ENCODE measurements at regions not wholly inside any gene's neighbourhood (a gene's known extent, or its start where the extent isn't known, plus 50 kb on each side); places are given as distances from the start of the nearest gene placed in this dataset.
"Not testable (repeated sequence)": the region's sequence is repeated elsewhere in the genome, so short reads cannot be mapped to it uniquely, and the experiment has no call there.

DNA sequence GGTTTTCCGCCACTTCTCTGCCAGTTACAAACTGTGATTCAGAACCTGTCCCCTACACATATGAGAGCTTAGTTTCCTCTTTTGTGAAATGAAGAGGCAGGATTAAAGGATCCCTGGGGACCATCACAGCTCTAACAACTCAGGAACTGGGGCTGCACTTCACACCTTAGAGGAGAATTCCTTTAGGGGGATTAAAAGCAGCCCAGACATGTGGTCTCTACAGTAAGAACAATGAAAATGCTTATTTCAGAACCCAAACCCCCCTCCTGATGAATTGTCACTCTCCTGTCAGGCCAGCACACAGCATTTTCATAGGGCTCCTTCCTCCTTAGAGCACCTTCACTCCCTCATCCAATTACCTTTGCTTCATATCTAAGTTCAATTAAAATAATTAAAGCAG lies 101.5 kb upstream of the NEDD4L start:
- DNase-seq = no peak
- Mint-ChIP-seq H3K4me3 (ENCODE audit: unreplicated experiment) (no peak overlapping the region), H3K9me3 (ENCODE audit: unreplicated experiment) (no peaks in the 10 kb centered on the region), H3K36me3 (ENCODE audit: insufficient read depth, unreplicated experiment) (no peaks in the 10 kb centered on the region), H3K27me3 (ENCODE audit: insufficient read depth, unreplicated experiment) (no peaks in the 10 kb centered on the region), H3K4me1 (ENCODE audit: low read depth, unreplicated experiment) (no peaks in the 10 kb centered on the region), H3K27ac (ENCODE audit: unreplicated experiment) (no peak overlapping the region)
- TF ChIP-seq, protein P1, sequence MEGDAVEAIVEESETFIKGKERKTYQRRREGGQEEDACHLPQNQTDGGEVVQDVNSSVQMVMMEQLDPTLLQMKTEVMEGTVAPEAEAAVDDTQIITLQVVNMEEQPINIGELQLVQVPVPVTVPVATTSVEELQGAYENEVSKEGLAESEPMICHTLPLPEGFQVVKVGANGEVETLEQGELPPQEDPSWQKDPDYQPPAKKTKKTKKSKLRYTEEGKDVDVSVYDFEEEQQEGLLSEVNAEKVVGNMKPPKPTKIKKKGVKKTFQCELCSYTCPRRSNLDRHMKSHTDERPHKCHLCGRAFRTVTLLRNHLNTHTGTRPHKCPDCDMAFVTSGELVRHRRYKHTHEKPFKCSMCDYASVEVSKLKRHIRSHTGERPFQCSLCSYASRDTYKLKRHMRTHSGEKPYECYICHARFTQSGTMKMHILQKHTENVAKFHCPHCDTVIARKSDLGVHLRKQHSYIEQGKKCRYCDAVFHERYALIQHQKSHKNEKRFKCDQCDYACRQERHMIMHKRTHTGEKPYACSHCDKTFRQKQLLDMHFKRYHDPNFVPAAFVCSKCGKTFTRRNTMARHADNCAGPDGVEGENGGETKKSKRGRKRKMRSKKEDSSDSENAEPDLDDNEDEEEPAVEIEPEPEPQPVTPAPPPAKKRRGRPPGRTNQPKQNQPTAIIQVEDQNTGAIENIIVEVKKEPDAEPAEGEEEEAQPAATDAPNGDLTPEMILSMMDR (IDR thresholded peaks at IDR 0.05; ENCODE audit: insufficient read depth in 1 of 2, low read depth in 1 of 2, low read length in 1 of 2, severe bottlenecking in 1 of 2, unreplicated experiment in 1 of 2) = no peak
- intact Hi-C loops (cut with micrococcal nuclease; ENCODE audit: unreplicated experiment) = no loop called here
- Histone ChIP-seq H3K4me1 (no peaks in the 10 kb centered on the region), H3K27me3 (replicated peaks; ENCODE audit: control insufficient read depth, insufficient read depth, low read length) (no peaks in the 10 kb centered on the region), H3K4me3 (ENCODE audit: low read depth, low read length) (no peak overlapping the region), H3K36me3 (ENCODE audit: control insufficient read depth, insufficient read depth, low read length) (no peaks in the 10 kb centered on the region), H3K9me3 (no peaks in the 10 kb centered on the region)
- ChIA-PET CTCF (no interaction called here), POLR2A (no interaction called here)
- no TSS peak for BruUV-seq (replicated peaks)

DNA sequence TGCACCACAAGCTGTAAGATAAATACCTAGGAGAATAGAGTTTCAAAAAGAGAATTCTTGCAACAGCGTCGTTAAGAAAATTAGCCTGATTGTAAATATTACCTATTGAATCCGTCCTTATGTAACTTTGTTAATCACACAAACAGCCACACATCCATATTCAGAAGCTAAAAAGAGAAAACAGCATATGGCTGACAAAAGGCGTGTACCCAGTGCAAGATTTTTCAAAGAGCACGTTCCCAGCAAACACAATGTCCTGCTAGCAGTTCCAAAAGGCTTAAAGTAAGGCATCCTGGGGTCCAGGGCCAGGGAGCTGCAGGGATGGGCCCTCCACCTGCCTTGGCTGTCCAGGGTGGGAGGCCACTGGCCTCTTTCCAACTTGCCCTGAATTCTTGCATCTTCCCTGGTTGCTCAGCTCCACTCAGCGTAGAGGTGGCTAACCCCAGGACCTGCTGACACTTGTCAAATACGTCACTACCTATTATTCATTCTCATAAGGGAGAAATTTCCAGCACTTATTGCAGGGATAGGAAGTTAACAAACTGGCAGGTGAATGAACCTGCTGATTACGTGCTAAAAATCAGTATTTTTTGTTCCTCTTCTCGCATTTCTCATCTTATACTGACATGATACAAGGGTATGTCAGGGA lies 102.1 kb upstream of the NEDD4L start:
- intact Hi-C loops (cut with micrococcal nuclease; ENCODE audit: unreplicated experiment) = no loop called here
- H3K36me3 ChIP-seq (ENCODE audit: control insufficient read depth, insufficient read depth, low read length) = no peaks in the 10 kb centered on the region
- Mint-ChIP-seq H3K9me3 (ENCODE audit: unreplicated experiment) (no peaks in the 10 kb centered on the region), H3K4me1 (ENCODE audit: low read depth, unreplicated experiment) (no peaks in the 10 kb centered on the region), H3K4me3 (ENCODE audit: unreplicated experiment) (no peak overlapping the region), H3K36me3 (ENCODE audit: insufficient read depth, unreplicated experiment) (no peaks in the 10 kb centered on the region), H3K27me3 (ENCODE audit: insufficient read depth, unreplicated experiment) (no peaks in the 10 kb centered on the region), H3K27ac (ENCODE audit: unreplicated experiment) (no peak overlapping the region)
- no peaks in the 10 kb centered on the region for H3K9me3 ChIP-seq
- no peaks in the 10 kb centered on the region for H3K4me1 ChIP-seq
- no peak for DNase-seq
- no peak overlapping the region for H3K4me3 ChIP-seq (ENCODE audit: low read depth, low read length)
- ChIA-PET POLR2A (no interaction called here), CTCF (no interaction called here)
- no TSS peak for BruUV-seq (replicated peaks)
- no peaks in the 10 kb centered on the region for H3K27me3 ChIP-seq (replicated peaks; ENCODE audit: control insufficient read depth, insufficient read depth, low read length)
- TF ChIP-seq, protein P1 (IDR thresholded peaks at IDR 0.05; ENCODE audit: insufficient read depth in 1 of 2, low read depth in 1 of 2, low read length in 1 of 2, severe bottlenecking in 1 of 2, unreplicated experiment in 1 of 2) = no peak

DNA sequence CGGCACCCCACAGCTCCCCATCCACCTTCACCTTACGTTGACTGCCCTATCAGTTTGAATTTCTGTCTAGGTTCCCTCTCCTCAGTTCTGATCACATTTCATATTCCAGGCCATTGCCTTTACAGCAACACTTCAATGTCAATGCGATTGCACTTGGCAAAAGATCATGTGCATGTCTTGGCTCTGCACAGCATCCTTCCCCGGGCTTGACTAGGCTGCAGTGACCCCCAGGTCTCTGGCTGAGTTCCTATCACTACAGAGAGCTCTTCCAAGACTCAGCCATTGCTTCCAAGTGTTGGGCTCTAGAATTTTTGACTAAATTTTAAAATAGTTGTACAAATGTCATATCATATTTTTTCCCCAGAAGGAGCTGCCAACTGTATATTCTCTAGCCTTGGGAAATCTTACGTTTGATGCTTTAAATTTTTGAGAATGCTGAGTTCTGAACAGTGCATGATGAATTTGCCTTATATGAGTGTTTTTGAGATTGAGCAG lies 103.8 kb upstream of the NEDD4L start:
- Mint-ChIP-seq H3K9me3 (ENCODE audit: unreplicated experiment) (no peaks in the 10 kb centered on the region), H3K4me1 (ENCODE audit: low read depth, unreplicated experiment) (no peaks in the 10 kb centered on the region), H3K27me3 (ENCODE audit: insufficient read depth, unreplicated experiment) (no peaks in the 10 kb centered on the region), H3K27ac (ENCODE audit: unreplicated experiment) (no peak overlapping the region), H3K36me3 (ENCODE audit: insufficient read depth, unreplicated experiment) (no peaks in the 10 kb centered on the region), H3K4me3 (ENCODE audit: unreplicated experiment) (no peak overlapping the region)
- intact Hi-C loops (cut with micrococcal nuclease; ENCODE audit: unreplicated experiment) = no loop called here
- BruUV-seq (replicated peaks) = no TSS peak
- POLR2A ChIA-PET = no interaction called here
- CTCF ChIA-PET = no interaction called here
- Histone ChIP-seq H3K9me3 (no peaks in the 10 kb centered on the region), H3K36me3 (ENCODE audit: control insufficient read depth, insufficient read depth, low read length) (no peaks in the 10 kb centered on the region), H3K4me1 (no peaks in the 10 kb centered on the region), H3K27me3 (replicated peaks; ENCODE audit: control insufficient read depth, insufficient read depth, low read length) (no peaks in the 10 kb centered on the region), H3K4me3 (ENCODE audit: low read depth, low read length) (no peak overlapping the region)
- DNase-seq = no peak
- TF ChIP-seq, protein P1 (IDR thresholded peaks at IDR 0.05; ENCODE audit: insufficient read depth in 1 of 2, low read depth in 1 of 2, low read length in 1 of 2, severe bottlenecking in 1 of 2, unreplicated experiment in 1 of 2) = no peak

DNA sequence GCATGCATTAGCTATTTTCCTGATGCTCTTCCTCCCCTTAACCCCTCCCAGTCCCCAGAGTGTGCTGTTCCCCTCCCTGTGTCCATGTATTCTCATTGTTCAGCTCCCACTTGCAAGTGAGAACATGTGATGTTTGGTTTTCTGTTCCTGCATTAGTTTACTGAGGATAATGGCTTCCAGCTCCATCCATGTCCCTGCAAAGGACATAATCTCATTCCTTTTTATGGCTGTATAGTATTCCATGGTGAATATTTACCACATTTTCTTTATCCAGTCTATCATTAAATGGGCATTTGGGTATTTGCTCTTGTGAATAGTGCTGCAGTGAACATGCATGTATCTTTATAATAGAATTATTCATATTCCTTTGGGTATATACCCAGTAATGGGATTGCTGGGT lies 109.7 kb upstream of the NEDD4L start:
- BruUV-seq (replicated peaks); H3K9me3 ChIP-seq; CTCF ChIA-PET; POLR2A ChIA-PET; H3K9me3 Mint-ChIP-seq (ENCODE audit: unreplicated experiment); H3K4me1 ChIP-seq; intact Hi-C loops (cut with micrococcal nuclease; ENCODE audit: unreplicated experiment); H3K36me3 Mint-ChIP-seq (ENCODE audit: insufficient read depth, unreplicated experiment); DNase-seq; H3K4me1 Mint-ChIP-seq (ENCODE audit: low read depth, unreplicated experiment); H3K4me3 ChIP-seq (ENCODE audit: low read depth, low read length); H3K36me3 ChIP-seq (ENCODE audit: control insufficient read depth, insufficient read depth, low read length); H3K27me3 ChIP-seq (replicated peaks; ENCODE audit: control insufficient read depth, insufficient read depth, low read length); H3K27me3 Mint-ChIP-seq (ENCODE audit: insufficient read depth, unreplicated experiment); H3K4me3 Mint-ChIP-seq (ENCODE audit: unreplicated experiment); H3K27ac Mint-ChIP-seq (ENCODE audit: unreplicated experiment): not testable (repeated sequence)
